ENCODE measurements at regions not wholly inside any gene's neighbourhood (a gene's known extent, or its start where the extent isn't known, plus 50 kb on each side); places are given as distances from the start of the nearest gene placed in this dataset.

- no peak overlapping the region for H3K4me3 ChIP-seq
- peaks cover 3% of the 10 kb centered on the region for H3K4me1 ChIP-seq (replicated peaks)
- no peaks in the 10 kb centered on the region for H3K36me3 ChIP-seq
- no peak for TF ChIP-seq POLR2A (IDR thresholded peaks at IDR 0.05)
- no peak for TF ChIP-seq POLR2AphosphoS5 (IDR thresholded peaks at IDR 0.05)
- TF ChIP-seq, protein P1, sequence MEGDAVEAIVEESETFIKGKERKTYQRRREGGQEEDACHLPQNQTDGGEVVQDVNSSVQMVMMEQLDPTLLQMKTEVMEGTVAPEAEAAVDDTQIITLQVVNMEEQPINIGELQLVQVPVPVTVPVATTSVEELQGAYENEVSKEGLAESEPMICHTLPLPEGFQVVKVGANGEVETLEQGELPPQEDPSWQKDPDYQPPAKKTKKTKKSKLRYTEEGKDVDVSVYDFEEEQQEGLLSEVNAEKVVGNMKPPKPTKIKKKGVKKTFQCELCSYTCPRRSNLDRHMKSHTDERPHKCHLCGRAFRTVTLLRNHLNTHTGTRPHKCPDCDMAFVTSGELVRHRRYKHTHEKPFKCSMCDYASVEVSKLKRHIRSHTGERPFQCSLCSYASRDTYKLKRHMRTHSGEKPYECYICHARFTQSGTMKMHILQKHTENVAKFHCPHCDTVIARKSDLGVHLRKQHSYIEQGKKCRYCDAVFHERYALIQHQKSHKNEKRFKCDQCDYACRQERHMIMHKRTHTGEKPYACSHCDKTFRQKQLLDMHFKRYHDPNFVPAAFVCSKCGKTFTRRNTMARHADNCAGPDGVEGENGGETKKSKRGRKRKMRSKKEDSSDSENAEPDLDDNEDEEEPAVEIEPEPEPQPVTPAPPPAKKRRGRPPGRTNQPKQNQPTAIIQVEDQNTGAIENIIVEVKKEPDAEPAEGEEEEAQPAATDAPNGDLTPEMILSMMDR (IDR thresholded peaks at IDR 0.05): no peak
- 48% methylated on average over 6 of the region's 6 CpGs for WGBS
- H3K9me3 ChIP-seq: no peaks in the 10 kb centered on the region
- no peak for DNase-seq (ENCODE audit: low spot score)
- no peaks in the 10 kb centered on the region for H3K27me3 ChIP-seq (replicated peaks; ENCODE audit: insufficient read depth)
- H3K27ac ChIP-seq: no peak overlapping the region
- intact Hi-C loops (cut with DNase I): no loop called here
These were observed 416.4 kb downstream of the EFNA5 start for GRCh38 chr5:107254214-107254901.

DNA sequence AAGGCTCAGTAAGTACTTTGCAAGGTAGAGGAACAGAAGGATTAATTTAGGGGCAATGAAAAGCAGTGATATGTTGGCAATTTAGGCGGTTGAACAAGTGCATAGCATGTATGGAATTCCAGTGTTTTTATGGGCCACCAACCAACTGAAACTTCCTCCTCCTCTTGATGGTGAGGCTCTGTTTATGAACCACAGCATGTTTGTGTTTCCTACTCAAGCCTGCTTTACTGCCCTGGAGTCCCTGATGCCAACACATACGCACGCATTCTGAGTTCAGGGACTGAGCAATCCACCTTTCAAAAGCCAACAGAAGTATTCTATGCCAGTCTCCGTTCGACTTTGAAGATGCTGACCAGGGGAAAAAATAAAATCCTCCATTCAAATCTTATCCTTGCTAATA lies 417.5 kb downstream of the EFNA5 start:
- no peaks in the 10 kb centered on the region for H3K9me3 ChIP-seq
- intact Hi-C loops (cut with DNase I): no loop called here
- peaks cover 3% of the 10 kb centered on the region for H3K4me1 ChIP-seq (replicated peaks)
- H3K27me3 ChIP-seq (replicated peaks; ENCODE audit: insufficient read depth): no peaks in the 10 kb centered on the region
- no peak overlapping the region for H3K4me3 ChIP-seq
- H3K27ac ChIP-seq: no peak overlapping the region
- no peaks in the 10 kb centered on the region for H3K36me3 ChIP-seq
- TF ChIP-seq POLR2A (IDR thresholded peaks at IDR 0.05) (no peak), POLR2AphosphoS5 (IDR thresholded peaks at IDR 0.05) (no peak)
- TF ChIP-seq, protein P1 (IDR thresholded peaks at IDR 0.05): no peak
- WGBS: 27% methylated on average over 5 of the region's 5 CpGs
- DNase-seq (ENCODE audit: low spot score): peak; percentile 35

DNA sequence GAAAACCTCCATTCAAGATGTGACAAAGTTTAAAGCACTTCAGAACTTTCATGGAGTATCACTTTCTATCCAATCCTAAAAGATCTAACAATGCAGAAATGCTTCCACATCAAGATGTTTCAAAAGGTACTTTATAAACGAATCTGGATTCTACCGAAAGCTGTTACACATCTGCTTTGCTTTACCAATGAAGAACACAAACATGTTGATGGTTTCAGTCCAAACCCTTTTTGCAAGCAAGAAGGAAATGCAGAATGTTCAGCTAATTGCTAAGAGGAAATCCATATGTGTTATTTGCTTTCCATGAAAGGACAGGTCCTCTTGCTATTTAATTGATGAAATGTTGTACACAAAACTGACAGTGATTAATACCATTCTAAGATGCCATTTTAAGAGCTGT lies 419.6 kb downstream of the EFNA5 start:
- no peaks in the 10 kb centered on the region for H3K9me3 ChIP-seq
- H3K27me3 ChIP-seq (replicated peaks; ENCODE audit: insufficient read depth): no peaks in the 10 kb centered on the region
- no peaks in the 10 kb centered on the region for H3K36me3 ChIP-seq
- peaks cover 3% of the 10 kb centered on the region for H3K4me1 ChIP-seq (replicated peaks)
- TF ChIP-seq, protein P1 (IDR thresholded peaks at IDR 0.05): no peak
- TF ChIP-seq POLR2AphosphoS5 (IDR thresholded peaks at IDR 0.05) (no peak), POLR2A (IDR thresholded peaks at IDR 0.05) (no peak)
- 71% methylated on average over 2 of the region's 2 CpGs for WGBS
- H3K4me3 ChIP-seq: no peak overlapping the region
- DNase-seq (ENCODE audit: low spot score): no peak
- intact Hi-C loops (cut with DNase I): no loop called here
- H3K27ac ChIP-seq: no peak overlapping the region

DNA sequence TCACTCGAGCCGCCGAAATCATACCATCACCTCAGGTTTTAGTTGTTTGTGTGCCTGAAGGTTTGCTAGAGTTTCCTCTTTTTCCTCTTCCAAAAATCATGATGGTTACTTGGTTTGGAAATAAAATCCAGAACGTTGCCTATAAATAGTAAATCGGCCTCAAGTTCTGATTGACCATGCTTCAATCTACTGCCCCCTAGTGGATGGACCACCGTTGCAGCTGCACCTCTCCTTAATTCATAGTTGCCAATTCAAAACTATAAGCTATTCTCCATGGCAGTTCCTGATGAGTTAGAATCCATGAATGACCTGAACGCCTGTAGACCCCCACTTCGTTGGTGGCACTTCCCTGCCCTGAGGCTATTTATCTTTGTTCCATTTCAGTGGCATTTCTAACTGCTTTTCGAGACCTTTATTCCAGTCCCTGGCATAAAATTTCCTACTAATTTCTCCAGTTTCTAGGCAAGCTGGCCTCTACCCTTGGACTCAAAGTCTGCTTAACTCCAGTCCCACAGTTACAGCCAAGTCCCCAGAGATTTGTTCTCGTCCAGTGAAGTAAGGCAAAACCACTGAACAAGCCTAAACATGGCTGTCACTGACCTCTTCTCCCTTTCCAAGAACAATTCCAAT lies 422.6 kb downstream of the EFNA5 start:
- WGBS: 71% methylated on average over 10 of the region's 10 CpGs
- intact Hi-C loops (cut with DNase I): no loop called here
- no peaks in the 10 kb centered on the region for H3K9me3 ChIP-seq
- no peaks in the 10 kb centered on the region for H3K36me3 ChIP-seq
- DNase-seq (ENCODE audit: low spot score): peak; percentile 14
- H3K4me1 ChIP-seq (replicated peaks): no peaks in the 10 kb centered on the region
- no peak overlapping the region for H3K4me3 ChIP-seq
- no peaks in the 10 kb centered on the region for H3K27me3 ChIP-seq (replicated peaks; ENCODE audit: insufficient read depth)
- no peak overlapping the region for H3K27ac ChIP-seq
- no peak for TF ChIP-seq POLR2AphosphoS5 (IDR thresholded peaks at IDR 0.05)
- TF ChIP-seq, protein P1 (IDR thresholded peaks at IDR 0.05): peak; percentile 36 to 64 (median 54)
- TF ChIP-seq POLR2A (IDR thresholded peaks at IDR 0.05): no peak

GRCh38 chr5:107247427-107247826 lies 423.3 kb downstream of the EFNA5 start:
- TF ChIP-seq, protein P1 (IDR thresholded peaks at IDR 0.05): no peak
- TF ChIP-seq POLR2A (IDR thresholded peaks at IDR 0.05) (no peak), POLR2AphosphoS5 (IDR thresholded peaks at IDR 0.05) (no peak)
- H3K4me1 ChIP-seq (replicated peaks): no peaks in the 10 kb centered on the region
- DNase-seq (ENCODE audit: low spot score): no peak
- H3K27me3 ChIP-seq (replicated peaks; ENCODE audit: insufficient read depth): no peaks in the 10 kb centered on the region
- no peak overlapping the region for H3K4me3 ChIP-seq
- H3K36me3 ChIP-seq: no peaks in the 10 kb centered on the region
- WGBS: 92% methylated on average over 2 of the region's 2 CpGs
- H3K27ac ChIP-seq: no peak overlapping the region
- no peaks in the 10 kb centered on the region for H3K9me3 ChIP-seq
- intact Hi-C loops (cut with DNase I): no loop called here
